SK-N-SH treated with all-trans-retinoic acid at 6 μM for 48 hours (cell line): ENCODE measurements at regions not wholly inside any gene's neighbourhood (a gene's known extent, or its start where the extent isn't known, plus 50 kb on each side); places are given as distances from the start of the nearest gene placed in this dataset.
A peak's percentile ranks its signal among the peaks of the same experiment; 100 is the strongest.

ENCODE experiments used
- ATAC-seq: fragments of 200-7000 bp; cut with Tn5 transposase; 3 replicates; pipeline ENCODE4 v1.9.1; 2020; ENCODE audit warnings: mild to moderate bottlenecking, moderate library complexity
- ARNTL ChIP-seq: fragments of 450-650 bp; formaldehyde crosslinking; IDR thresholded peaks from 2 replicates; pipeline ENCODE4 v1.5.0; 2020; ENCODE audit warnings: low read depth, mild to moderate bottlenecking, moderate library complexity, borderline replicate concordance
- BACH2 ChIP-seq: fragments of 250-450 bp; sonication (Bioruptor Pico); IDR thresholded peaks from 2 replicates; pipeline ENCODE4 v1.9.0; 2021; ENCODE audit warnings: mild to moderate bottlenecking, borderline replicate concordance
- ESRRG ChIP-seq: fragments of 250-450 bp; sonication (Bioruptor Pico); IDR thresholded peaks from 2 replicates; pipeline ENCODE4 v1.6.1; 2021; ENCODE audit warnings: mild to moderate bottlenecking
- GLIS3 ChIP-seq: fragments of 250-450 bp; sonication (Bioruptor Pico); IDR thresholded peaks from 2 replicates; pipeline ENCODE4 v1.5.0; 2020; ENCODE audit warnings: mild to moderate bottlenecking, moderate library complexity
- ISL1 ChIP-seq: fragments of 250-450 bp; sonication (Bioruptor Pico); IDR thresholded peaks from 2 replicates; pipeline ENCODE4 v2.1.2; 2022; ENCODE audit warnings: mild to moderate bottlenecking, moderate library complexity
- OSR1 ChIP-seq: fragments of 250-450 bp; sonication (Bioruptor Pico); IDR thresholded peaks from 2 replicates; pipeline ENCODE4 v1.8.0; 2022; ENCODE audit warnings: moderate library complexity, mild to moderate bottlenecking, inconsistent platforms
- PPARA ChIP-seq: fragments of 250-450 bp; sonication (Bioruptor Pico); IDR thresholded peaks from 2 replicates; pipeline ENCODE4 v1.5.0; 2020; ENCODE audit warnings: mild to moderate bottlenecking, borderline replicate concordance
- SNAI2 ChIP-seq: fragments of 250-450 bp; sonication (Bioruptor Pico); IDR thresholded peaks from 2 replicates; pipeline ENCODE4 v1.5.0; 2020; ENCODE audit warnings: mild to moderate bottlenecking, moderate library complexity
- TCF4 ChIP-seq: fragments of 250-450 bp; sonication (Bioruptor Pico); IDR thresholded peaks from 2 replicates; pipeline ENCODE4 v1.8.0; 2021; ENCODE audit warnings: mild to moderate bottlenecking, moderate library complexity, borderline replicate concordance
- TOX ChIP-seq: fragments of 250-450 bp; sonication (Bioruptor Pico); IDR thresholded peaks from 2 replicates; pipeline ENCODE4 v1.8.0; 2021; ENCODE audit warnings: mild to moderate bottlenecking, moderate library complexity, borderline replicate concordance
- ZC3H10 ChIP-seq: fragments of 250-450 bp; sonication (Bioruptor Pico); IDR thresholded peaks from 2 replicates; pipeline ENCODE4 v1.5.1; 2021; ENCODE audit warnings: mild to moderate bottlenecking, moderate library complexity
- ZFP3 ChIP-seq: fragments of 250-450 bp; sonication (Bioruptor Pico); IDR thresholded peaks from 2 replicates; pipeline ENCODE4 v1.5.0; 2020; ENCODE audit warnings: mild to moderate bottlenecking, moderate library complexity
- ZFP30 ChIP-seq: fragments of 450-650 bp; formaldehyde crosslinking; IDR thresholded peaks from 2 replicates; pipeline ENCODE4 v1.5.0; 2022; ENCODE audit warnings: mild to moderate bottlenecking, moderate library complexity
- ZNF70 ChIP-seq: fragments of 450-650 bp; formaldehyde crosslinking; IDR thresholded peaks from 2 replicates; pipeline ENCODE4 v1.5.0; 2020; ENCODE audit warnings: mild to moderate bottlenecking, moderate library complexity
- ZNF8 ChIP-seq: fragments of 450-650 bp; formaldehyde crosslinking; IDR thresholded peaks from 2 replicates; pipeline ENCODE4 v1.5.0; 2020; ENCODE audit warnings: mild to moderate bottlenecking, moderate library complexity
- TF ChIP-seq, protein P1 (sequence below): fragments of 250-450 bp; sonication (Bioruptor Pico); IDR thresholded peaks from 2 replicates; pipeline ENCODE4 v1.8.0; 2020; ENCODE audit warnings: mild to moderate bottlenecking, moderate library complexity, borderline replicate concordance
- TF ChIP-seq, protein P2 (sequence below): fragments of 250-450 bp; sonication (Bioruptor Pico); IDR thresholded peaks from 2 replicates; pipeline ENCODE4 v1.8.0; 2021; ENCODE audit warnings: low read depth, mild to moderate bottlenecking, moderate library complexity, borderline replicate concordance
- TF ChIP-seq, protein P3 (sequence below): fragments of 250-450 bp; sonication (Bioruptor Pico); IDR thresholded peaks from 2 replicates; pipeline ENCODE4 v1.5.0; 2020; ENCODE audit warnings: mild to moderate bottlenecking, moderate library complexity
- TF ChIP-seq, protein P4 (sequence below): fragments of 250-450 bp; sonication (Bioruptor Pico); IDR thresholded peaks from 2 replicates; pipeline ENCODE4 v1.5.1; 2020; ENCODE audit warnings: low read depth, mild to moderate bottlenecking, moderate library complexity
- TF ChIP-seq, protein P5 (sequence below): fragments of 250-450 bp; sonication (Bioruptor Pico); IDR thresholded peaks from 2 replicates; pipeline ENCODE4 v1.5.1; 2021; ENCODE audit warnings: mild to moderate bottlenecking, moderate library complexity

DNA sequence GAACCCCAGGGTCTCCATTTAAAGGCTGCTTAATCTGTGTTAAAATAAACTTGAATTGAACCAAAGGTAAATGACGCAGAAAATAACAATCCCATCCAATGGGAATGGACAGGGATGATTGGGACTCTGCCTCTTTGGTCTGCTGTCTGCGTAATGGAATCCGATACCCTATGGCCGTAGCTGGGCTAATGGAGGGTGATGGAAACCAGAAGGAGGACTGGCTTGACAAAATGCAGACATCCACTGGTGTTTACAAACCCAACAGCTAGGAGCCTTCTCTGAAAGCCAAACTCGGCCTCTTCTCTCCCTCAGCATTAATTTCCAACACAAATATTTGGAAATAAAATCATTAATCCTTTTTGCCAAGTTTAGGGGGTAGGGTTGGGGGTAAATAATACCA lies 162.2 kb upstream of the CHST15 start (continued):
- TF ChIP-seq, protein P1, sequence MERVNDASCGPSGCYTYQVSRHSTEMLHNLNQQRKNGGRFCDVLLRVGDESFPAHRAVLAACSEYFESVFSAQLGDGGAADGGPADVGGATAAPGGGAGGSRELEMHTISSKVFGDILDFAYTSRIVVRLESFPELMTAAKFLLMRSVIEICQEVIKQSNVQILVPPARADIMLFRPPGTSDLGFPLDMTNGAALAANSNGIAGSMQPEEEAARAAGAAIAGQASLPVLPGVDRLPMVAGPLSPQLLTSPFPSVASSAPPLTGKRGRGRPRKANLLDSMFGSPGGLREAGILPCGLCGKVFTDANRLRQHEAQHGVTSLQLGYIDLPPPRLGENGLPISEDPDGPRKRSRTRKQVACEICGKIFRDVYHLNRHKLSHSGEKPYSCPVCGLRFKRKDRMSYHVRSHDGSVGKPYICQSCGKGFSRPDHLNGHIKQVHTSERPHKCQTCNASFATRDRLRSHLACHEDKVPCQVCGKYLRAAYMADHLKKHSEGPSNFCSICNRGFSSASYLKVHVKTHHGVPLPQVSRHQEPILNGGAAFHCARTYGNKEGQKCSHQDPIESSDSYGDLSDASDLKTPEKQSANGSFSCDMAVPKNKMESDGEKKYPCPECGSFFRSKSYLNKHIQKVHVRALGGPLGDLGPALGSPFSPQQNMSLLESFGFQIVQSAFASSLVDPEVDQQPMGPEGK (CRISPR knock-in tag), result no peak
- TF ChIP-seq ZFP3, result no peak
- no peak for TF ChIP-seq TCF4 (CRISPR knock-in tag)
- TF ChIP-seq OSR1 (CRISPR knock-in tag), result no peak
- TF ChIP-seq SNAI2 (CRISPR knock-in tag), result no peak
- no peak for TF ChIP-seq ARNTL
- no peak for TF ChIP-seq BACH2
- TF ChIP-seq, protein P2, sequence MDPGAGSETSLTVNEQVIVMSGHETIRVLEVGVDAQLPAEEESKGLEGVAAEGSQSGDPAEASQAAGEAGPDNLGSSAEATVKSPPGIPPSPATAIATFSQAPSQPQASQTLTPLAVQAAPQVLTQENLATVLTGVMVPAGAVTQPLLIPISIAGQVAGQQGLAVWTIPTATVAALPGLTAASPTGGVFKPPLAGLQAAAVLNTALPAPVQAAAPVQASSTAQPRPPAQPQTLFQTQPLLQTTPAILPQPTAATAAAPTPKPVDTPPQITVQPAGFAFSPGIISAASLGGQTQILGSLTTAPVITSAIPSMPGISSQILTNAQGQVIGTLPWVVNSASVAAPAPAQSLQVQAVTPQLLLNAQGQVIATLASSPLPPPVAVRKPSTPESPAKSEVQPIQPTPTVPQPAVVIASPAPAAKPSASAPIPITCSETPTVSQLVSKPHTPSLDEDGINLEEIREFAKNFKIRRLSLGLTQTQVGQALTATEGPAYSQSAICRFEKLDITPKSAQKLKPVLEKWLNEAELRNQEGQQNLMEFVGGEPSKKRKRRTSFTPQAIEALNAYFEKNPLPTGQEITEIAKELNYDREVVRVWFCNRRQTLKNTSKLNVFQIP (CRISPR knock-in tag), result no peak

DNA sequence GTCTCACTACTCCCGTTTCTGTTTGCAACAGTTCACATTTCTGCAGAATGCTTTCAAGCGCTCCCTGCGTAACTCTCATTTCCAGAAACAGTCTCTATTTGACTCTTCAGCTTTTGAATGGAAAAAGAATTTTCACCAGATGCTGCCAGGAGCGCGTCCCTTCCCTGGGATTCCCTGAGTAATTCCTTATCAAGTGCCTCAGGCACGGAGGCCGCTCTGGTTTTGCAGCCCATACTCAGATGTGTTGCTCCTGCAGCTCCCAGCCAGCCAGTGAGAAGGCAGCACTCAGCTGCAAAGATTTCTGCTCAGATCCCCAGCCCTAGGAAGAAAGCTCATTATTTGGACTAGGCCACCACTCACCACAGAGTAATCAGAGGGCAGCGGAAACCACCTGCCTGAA lies 161.1 kb upstream of the CHST15 start:
- ATAC-seq, result peak; percentile 33; the same call in 1 of the 3 replicates
- TF ChIP-seq GLIS3 (CRISPR knock-in tag) (no peak), TCF4 (CRISPR knock-in tag) (peak; percentile 46; the same call in 1 of the 2 replicates)

DNA sequence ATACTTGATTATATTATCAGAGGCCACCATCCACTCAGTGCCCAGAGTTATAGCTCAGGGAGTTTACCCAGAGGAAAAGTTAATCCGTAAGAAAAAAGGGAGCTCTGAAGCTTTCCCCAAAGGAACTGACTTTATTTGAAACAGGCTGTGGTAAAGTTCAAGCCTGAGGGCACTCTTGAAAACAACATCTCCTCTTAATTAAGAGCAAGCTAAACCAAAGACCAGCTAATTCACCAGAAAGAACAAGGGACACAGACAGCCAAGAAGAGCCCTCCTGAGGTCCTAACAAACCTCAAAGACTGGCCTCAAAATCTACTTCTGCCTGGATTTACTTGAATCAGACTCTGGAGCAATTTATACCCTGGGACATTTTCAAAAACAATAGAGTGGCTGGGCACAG lies 159.6 kb upstream of the CHST15 start:
- TF ChIP-seq ESRRG (CRISPR knock-in tag), result no peak
- no peak for TF ChIP-seq ZC3H10 (CRISPR knock-in tag)
- no peak for TF ChIP-seq ISL1 (CRISPR knock-in tag)
- TF ChIP-seq SNAI2 (CRISPR knock-in tag), result no peak
- no peak for TF ChIP-seq ZNF70 (CRISPR knock-in tag)
- no peak for TF ChIP-seq TOX (CRISPR knock-in tag)
- TF ChIP-seq, protein P2 (CRISPR knock-in tag), result no peak
- TF ChIP-seq, protein P3, sequence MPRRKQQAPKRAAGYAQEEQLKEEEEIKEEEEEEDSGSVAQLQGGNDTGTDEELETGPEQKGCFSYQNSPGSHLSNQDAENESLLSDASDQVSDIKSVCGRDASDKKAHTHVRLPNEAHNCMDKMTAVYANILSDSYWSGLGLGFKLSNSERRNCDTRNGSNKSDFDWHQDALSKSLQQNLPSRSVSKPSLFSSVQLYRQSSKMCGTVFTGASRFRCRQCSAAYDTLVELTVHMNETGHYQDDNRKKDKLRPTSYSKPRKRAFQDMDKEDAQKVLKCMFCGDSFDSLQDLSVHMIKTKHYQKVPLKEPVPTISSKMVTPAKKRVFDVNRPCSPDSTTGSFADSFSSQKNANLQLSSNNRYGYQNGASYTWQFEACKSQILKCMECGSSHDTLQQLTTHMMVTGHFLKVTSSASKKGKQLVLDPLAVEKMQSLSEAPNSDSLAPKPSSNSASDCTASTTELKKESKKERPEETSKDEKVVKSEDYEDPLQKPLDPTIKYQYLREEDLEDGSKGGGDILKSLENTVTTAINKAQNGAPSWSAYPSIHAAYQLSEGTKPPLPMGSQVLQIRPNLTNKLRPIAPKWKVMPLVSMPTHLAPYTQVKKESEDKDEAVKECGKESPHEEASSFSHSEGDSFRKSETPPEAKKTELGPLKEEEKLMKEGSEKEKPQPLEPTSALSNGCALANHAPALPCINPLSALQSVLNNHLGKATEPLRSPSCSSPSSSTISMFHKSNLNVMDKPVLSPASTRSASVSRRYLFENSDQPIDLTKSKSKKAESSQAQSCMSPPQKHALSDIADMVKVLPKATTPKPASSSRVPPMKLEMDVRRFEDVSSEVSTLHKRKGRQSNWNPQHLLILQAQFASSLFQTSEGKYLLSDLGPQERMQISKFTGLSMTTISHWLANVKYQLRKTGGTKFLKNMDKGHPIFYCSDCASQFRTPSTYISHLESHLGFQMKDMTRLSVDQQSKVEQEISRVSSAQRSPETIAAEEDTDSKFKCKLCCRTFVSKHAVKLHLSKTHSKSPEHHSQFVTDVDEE (CRISPR knock-in tag), result no peak
- TF ChIP-seq, protein P4, sequence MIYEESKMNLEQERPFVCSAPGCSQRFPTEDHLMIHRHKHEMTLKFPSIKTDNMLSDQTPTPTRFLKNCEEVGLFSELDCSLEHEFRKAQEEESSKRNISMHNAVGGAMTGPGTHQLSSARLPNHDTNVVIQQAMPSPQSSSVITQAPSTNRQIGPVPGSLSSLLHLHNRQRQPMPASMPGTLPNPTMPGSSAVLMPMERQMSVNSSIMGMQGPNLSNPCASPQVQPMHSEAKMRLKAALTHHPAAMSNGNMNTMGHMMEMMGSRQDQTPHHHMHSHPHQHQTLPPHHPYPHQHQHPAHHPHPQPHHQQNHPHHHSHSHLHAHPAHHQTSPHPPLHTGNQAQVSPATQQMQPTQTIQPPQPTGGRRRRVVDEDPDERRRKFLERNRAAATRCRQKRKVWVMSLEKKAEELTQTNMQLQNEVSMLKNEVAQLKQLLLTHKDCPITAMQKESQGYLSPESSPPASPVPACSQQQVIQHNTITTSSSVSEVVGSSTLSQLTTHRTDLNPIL, result no peak
- TF ChIP-seq ZFP30 (CRISPR knock-in tag), result no peak
- no peak for TF ChIP-seq PPARA
- no peak for TF ChIP-seq ZNF8
- TF ChIP-seq, protein P5, sequence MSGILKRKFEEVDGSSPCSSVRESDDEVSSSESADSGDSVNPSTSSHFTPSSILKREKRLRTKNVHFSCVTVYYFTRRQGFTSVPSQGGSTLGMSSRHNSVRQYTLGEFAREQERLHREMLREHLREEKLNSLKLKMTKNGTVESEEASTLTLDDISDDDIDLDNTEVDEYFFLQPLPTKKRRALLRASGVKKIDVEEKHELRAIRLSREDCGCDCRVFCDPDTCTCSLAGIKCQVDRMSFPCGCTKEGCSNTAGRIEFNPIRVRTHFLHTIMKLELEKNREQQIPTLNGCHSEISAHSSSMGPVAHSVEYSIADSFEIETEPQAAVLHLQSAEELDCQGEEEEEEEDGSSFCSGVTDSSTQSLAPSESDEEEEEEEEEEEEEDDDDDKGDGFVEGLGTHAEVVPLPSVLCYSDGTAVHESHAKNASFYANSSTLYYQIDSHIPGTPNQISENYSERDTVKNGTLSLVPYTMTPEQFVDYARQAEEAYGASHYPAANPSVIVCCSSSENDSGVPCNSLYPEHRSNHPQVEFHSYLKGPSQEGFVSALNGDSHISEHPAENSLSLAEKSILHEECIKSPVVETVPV (CRISPR knock-in tag), result no peak
- TF ChIP-seq TCF4 (CRISPR knock-in tag), result no peak
- ATAC-seq, result no peak
